NCI-H2171 treated with DMSO at 0.1 percent for 48 hours (cell line): ENCODE measurements at regions not wholly inside any gene's neighbourhood (a gene's known extent, or its start where the extent isn't known, plus 50 kb on each side); places are given as distances from the start of the nearest gene placed in this dataset.
A peak's percentile ranks its signal among the peaks of the same experiment; 100 is the strongest.
"Not testable (repeated sequence)": the region's sequence is repeated elsewhere in the genome, so short reads cannot be mapped to it uniquely, and the experiment has no call there.

Experiments used
- DNase-seq: peaks from one replicate; lab custom pipeline; 2025; lab: John Stamatoyannopoulos, UW

GRCh38 chr6:140382355-140382754 lies 1007.9 kb upstream of the CITED2 start:
- DNase-seq: no peak

GRCh38 chr6:140380427-140381218 lies 1006.2 kb upstream of the CITED2 start:
- DNase-seq: no peak

- DNase-seq: no peak
Observed at GRCh38 chr6:140379919-140380318, 1005.5 kb upstream of the CITED2 start.

GRCh38 chr6:140376209-140376608 lies 1001.8 kb upstream of the CITED2 start:
- no peak for DNase-seq

GRCh38 chr6:140373728-140374127 lies 999.3 kb upstream of the CITED2 start:
- not testable (repeated sequence) for DNase-seq

GRCh38 chr6:140372064-140372463 lies 997.6 kb upstream of the CITED2 start:
- no peak for DNase-seq

- DNase-seq: no peak
Observed at GRCh38 chr6:140370976-140371870, 996.8 kb upstream of the CITED2 start.

- no peak for DNase-seq
Observed at GRCh38 chr6:140370441-140370840, 996.0 kb upstream of the CITED2 start.

- DNase-seq: no peak
Observed at GRCh38 chr6:140366991-140367390, 992.5 kb upstream of the CITED2 start.

- DNase-seq: no peak
Observed at GRCh38 chr6:140364916-140365315, 990.5 kb upstream of the CITED2 start.

- peak; percentile 20 for DNase-seq
Observed at GRCh38 chr6:140360651-140361050, 986.2 kb upstream of the CITED2 start.

GRCh38 chr6:140355476-140355875 lies 981.0 kb upstream of the CITED2 start:
- DNase-seq: no peak

- no peak for DNase-seq
Observed at GRCh38 chr6:140354296-140354695, 979.8 kb upstream of the CITED2 start.

- no peak for DNase-seq
Observed at GRCh38 chr6:140353536-140353935, 979.1 kb upstream of the CITED2 start.

- no peak for DNase-seq
Observed at GRCh38 chr6:140346428-140346827, 972.0 kb upstream of the CITED2 start.

- DNase-seq: no peak
Observed at GRCh38 chr6:140345935-140346334, 971.5 kb upstream of the CITED2 start.

GRCh38 chr6:140344142-140344913 lies 969.9 kb upstream of the CITED2 start:
- DNase-seq: no peak

GRCh38 chr6:140343128-140343527 lies 968.7 kb upstream of the CITED2 start:
- no peak for DNase-seq

- DNase-seq: no peak
Observed at GRCh38 chr6:140341272-140341671, 966.8 kb upstream of the CITED2 start.

GRCh38 chr6:140340795-140341194 lies 966.3 kb upstream of the CITED2 start:
- no peak for DNase-seq

- not testable (repeated sequence) for DNase-seq
Observed at GRCh38 chr6:140339084-140339483, 964.6 kb upstream of the CITED2 start.

GRCh38 chr6:140321891-140322290 lies 947.4 kb upstream of the CITED2 start:
- DNase-seq: no peak
